HG03442 (cell line): ENCODE measurements at regions not wholly inside any gene's neighbourhood (a gene's known extent, or its start where the extent isn't known, plus 50 kb on each side); places are given as distances from the start of the nearest gene placed in this dataset.

Source experiments
- ATAC-seq: cut with Tn5 transposase; IDR thresholded peaks from one replicate; pipeline ENCODE4 v1.9.1; 2021; ENCODE audit warnings: mild to moderate bottlenecking, moderate library complexity; ENCODE audit not compliant: unreplicated experiment

DNA sequence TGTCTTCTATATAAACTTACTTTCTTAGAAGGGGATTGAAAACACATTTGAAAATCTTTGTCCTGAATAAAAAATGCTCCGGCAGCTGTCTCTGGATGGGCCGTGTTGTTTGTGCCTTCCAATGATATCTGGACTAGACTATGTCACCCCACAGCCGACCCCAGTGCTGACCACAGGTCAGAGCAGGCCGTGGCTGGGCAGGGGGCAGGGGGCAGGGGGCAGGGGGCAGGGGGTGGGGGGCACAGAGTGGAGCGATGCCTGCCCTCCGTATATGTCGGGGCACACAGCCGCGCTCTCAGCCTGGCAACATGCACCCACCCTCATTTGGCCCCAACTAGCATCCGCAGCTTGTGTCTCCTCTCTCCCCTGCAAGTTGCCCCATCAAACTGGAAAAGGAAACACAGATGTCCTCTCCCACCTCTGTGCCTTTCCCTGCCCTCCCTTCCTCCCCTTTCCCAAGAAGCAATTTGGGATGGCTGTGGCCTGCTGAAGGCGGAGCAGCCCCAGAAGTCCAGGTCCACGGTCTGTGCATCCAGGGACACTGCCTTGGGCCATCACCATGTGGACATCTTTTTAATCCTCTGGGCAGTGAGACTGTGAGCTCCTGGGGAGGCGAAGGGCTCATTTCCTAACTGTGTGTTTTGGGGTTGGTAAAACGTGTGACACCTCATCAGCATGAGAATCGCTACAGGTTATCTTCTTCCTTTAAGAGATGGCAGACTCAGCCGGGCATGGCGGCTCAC lies 295.7 kb upstream of the RTL1 start:
- ATAC-seq = no peak

DNA sequence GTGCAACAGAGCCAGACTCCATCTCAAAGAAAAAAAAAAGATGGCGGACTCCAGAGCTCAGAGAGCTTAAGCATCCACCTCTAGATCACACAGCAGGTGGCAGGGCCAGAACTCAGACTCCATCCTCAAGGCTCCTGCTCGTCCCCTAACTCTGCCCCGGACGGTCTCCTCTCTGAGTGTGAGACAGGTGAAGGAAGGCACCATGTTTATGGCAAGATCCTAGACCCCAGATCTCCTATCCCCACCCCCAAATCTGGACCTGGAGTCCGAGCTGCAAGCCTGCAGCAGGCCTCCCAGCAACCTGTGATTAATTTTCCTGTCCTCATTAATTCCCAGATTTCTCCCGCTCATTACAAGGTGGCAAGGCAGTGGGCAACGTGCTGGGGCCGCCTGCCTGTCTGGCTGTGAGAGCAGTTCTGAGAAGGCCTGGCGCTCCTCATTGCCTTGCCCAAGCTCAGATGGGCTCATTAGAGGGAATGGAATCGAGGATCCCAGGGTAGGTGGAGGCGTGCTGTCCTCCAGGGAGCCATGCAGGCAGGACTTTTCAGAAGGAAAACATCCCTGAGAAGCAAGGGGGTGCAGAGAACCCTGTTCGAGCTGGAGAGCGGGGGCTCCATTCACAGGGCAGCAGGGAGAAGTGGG lies 296.6 kb upstream of the RTL1 start:
- ATAC-seq = no peak

GRCh38 chr14:101200650-101201516 lies 297.4 kb upstream of the RTL1 start:
- ATAC-seq = no peak

- ATAC-seq = no peak
Observed at GRCh38 chr14:101201535-101202151, 298.1 kb upstream of the RTL1 start.

GRCh38 chr14:101202627-101203404 lies 299.3 kb upstream of the RTL1 start:
- ATAC-seq = no peak

DNA sequence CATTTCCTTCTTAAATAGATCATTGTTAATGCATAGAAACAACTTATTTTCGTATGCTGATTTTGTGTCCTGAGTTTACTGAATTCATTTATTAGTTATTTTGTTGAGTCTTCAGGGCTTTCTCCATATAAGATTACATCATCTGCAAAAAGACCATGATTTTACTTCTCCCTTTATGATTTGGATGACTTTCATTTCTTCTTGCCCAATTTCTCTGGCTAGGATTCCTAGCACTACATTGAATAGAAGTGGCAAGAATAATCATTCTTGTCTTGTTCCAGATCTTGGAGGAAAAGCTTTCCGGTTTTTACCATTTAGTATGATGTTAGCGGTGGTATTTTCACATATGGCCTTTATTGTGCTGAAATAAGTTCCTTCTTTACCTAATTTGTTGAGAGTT lies 303.0 kb upstream of the RTL1 start:
- no peak for ATAC-seq

DNA sequence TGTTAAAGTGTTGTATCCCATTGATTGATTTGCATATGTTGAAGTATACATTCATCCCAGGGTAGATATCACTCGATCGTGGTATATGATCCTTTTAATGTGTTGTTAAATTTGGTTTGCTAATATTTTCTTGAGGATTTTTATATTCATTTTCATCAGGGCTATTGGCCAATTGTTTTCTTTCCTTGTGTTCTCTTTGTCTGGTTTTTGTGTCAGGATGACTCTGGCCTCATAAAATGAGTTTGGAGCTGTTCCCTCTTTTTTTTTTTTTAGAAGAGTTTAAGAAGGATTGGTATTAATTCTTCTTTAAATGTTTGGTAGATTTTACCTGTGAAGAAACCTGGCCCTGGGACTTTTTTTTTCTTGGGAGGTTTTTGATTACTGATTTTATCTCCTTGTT lies 303.5 kb upstream of the RTL1 start:
- no peak for ATAC-seq

DNA sequence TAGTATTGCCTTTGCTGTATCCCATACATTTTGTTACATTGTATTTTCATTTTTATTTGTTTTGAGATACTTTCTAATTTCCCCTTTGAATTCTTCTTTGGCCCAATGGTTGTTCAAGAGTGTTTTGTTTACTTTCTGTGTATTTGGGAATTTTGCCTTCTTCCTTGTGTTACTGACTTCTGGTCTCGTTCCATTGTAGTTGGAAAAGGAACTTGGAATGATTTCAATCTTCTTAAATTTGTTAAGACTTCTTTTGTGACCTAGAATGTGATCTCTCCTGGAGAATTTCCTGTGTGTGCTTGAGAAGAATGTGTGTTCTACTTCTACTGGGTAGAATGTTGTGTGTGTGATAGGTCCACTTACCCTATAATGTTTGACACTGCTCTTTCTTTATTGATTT lies 304.4 kb upstream of the RTL1 start:
- ATAC-seq = no peak

DNA sequence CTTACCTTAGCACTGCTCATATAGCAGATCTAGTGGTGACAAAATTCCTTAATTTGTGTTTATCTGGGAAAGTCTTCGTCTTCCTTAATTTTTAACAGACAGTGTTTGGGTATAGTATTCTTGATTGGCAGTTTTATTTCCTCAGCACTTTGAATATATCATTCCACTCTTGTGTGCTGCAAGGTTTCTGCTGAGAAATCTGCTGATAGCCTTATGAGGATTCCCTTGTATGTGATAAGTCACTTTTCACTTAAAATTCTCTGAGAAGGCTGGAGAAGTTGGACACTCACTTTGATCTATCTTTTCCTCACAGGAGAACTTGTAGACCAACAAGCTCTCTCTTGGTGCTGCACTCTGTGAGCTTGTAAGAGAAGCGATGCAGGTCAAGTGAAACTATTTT lies 306.1 kb upstream of the RTL1 start:
- ATAC-seq = no peak

- no peak for ATAC-seq
Observed at GRCh38 chr14:101215266-101215665, 311.7 kb upstream of the RTL1 start.

DNA sequence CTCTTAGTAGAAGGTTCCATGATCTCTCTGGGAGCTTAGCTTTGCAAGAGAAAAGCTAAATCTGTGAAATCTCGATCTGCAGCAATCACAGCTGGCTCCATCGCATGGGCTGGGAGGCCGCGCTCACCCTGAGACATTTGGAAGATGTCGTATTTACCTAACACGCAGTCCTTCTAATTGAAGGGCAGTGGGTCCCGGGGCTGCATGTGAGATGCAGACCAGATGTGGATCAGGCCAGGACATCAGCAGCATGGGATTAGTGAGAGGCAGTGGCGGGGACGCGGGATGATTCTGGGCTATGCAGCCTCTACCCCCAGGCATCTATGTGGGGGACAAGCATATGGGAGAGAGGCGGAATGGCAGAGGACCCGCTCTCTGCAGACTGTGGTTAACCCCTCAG lies 312.4 kb upstream of the RTL1 start:
- ATAC-seq = no peak

- ATAC-seq = no peak
Observed at GRCh38 chr14:101216366-101217079, 313.0 kb upstream of the RTL1 start.

DNA sequence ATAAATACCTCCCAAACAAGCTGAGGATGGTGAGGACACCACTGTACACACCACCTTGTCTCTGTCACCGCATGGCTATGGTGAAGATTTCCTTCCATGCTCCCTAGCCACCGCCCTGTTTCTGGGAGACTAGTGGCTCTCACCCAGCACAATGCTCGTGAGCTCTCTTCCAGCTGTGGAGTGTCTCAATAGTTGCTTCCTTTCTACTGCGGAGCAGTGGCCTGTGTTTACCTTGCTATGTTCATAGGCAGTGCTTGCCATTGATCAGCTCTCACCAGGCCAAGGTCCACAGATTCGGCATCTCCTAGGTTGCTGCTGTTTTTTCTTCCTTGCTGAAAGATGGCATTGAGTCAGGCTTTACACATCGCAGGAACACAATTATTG lies 313.6 kb upstream of the RTL1 start:
- ATAC-seq = no peak

DNA sequence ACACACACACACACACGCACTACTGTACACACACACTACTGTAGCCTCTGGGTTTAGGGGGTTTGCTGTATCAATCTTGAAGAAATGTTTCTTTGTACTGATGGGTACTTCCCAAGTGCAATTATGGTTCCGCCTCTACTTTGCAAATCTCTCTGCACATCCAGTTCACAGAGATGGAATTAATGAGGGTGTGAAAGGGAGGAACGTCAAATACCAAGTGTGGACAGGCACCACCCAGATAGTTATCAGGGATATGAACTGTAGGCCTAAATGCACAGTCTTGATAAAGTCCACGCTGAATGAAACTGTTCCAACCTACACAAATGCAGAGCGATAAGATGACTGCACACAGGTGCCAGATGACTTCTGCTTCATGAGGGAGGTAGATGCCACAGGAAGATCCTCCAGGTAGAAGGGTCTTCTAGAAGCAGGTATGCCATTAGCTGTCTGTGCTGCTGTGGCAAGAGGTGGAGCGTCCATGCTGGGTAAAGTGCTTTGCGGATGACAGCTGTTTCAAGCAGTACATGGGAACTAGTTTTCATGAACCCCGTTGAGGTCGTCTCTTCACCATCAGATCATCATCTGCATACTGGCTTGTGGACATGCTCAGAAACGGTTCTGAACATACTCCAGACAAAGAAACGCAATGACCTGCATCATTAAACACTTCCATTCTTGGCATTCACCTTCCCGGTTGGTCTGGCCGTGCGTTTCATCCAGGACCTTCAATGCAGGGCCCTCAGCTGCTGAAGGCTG lies 314.3 kb upstream of the RTL1 start:
- no peak for ATAC-seq

DNA sequence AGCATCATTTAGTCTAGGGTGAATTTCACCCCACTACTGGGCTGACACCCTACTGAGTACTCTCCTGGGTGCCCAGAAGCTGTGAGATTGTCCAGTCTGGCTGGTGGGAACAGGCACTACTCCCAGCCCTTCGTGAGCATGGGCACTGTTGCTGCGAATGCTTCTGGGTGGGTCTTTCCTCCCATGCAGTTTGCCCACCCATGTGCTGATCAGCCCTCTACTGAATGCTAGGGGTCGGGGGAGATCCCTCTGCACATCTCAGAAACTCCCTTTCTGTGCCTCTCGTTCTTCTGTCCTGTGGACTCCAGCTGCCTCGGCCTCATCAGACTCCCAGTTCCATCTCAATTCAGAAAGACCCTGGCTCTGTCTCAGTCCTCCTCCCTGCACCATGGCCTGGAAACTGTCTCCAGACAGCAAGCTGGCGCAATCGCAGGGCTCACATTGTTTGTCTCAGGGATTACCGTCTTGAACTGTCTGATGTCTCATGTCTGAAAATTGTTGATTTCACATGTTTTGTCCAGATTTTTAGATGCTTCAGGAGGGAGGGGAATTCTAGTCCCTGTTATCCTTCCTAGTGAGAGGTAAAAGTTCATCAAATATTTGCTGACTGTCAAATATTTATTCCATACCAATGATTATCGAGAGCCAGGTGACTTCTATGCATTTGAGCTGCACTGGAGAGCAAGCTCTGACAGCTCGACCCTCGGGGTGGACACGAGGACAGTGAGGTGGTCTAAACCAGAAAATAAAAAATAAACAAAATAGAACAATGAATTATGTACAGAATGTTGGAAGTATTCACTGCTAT lies 316.6 kb upstream of the RTL1 start:
- ATAC-seq = no peak

- no peak for ATAC-seq
Observed at GRCh38 chr14:101220921-101221510, 317.5 kb upstream of the RTL1 start.

- ATAC-seq = no peak
Observed at GRCh38 chr14:101221549-101222160, 318.1 kb upstream of the RTL1 start.
